ENCODE measurements at regions not wholly inside any gene's neighbourhood (a gene's known extent, or its start where the extent isn't known, plus 50 kb on each side); places are given as distances from the start of the nearest gene placed in this dataset.

DNA sequence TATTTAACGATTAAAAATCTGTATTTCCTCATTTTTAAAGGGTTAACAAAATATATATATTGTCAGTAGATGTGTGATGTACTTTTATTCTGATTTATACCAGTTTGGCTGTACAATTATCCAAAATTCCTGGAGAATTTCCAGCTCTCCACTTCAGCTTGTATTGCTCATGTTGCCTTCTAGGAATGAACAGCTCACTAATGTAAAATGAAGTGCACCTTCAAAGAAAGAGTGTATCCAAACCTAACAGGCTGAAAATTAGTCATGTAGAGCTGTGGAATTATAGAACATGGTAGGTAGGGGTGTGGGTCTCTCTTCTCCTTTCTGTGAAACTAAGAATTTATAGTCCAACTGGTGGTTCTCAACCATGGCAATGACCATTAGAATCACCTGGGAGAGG lies 362.0 kb downstream of the ETNK1 start:
- DNase-seq (ENCODE audit: low read depth) = no peak

DNA sequence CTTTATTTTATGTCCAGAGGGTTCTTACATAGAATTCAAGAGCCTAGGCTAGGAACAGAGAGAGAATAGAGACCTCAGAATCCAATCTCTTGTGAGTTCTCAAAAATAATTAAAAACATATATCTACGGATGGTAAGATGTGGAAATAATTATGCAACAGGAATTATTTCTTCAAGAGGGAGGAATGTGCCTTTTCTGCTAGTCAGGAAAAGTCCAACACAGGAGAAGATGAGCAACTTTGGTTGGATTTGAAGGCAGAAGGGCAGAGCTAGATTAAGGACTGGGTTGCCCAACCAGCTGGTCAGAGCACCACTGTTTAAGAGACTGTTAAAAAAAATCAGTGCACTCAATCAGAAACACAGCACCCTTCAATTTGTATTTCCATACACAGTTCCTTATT lies 365.5 kb downstream of the ETNK1 start:
- TF ChIP-seq, protein P1, sequence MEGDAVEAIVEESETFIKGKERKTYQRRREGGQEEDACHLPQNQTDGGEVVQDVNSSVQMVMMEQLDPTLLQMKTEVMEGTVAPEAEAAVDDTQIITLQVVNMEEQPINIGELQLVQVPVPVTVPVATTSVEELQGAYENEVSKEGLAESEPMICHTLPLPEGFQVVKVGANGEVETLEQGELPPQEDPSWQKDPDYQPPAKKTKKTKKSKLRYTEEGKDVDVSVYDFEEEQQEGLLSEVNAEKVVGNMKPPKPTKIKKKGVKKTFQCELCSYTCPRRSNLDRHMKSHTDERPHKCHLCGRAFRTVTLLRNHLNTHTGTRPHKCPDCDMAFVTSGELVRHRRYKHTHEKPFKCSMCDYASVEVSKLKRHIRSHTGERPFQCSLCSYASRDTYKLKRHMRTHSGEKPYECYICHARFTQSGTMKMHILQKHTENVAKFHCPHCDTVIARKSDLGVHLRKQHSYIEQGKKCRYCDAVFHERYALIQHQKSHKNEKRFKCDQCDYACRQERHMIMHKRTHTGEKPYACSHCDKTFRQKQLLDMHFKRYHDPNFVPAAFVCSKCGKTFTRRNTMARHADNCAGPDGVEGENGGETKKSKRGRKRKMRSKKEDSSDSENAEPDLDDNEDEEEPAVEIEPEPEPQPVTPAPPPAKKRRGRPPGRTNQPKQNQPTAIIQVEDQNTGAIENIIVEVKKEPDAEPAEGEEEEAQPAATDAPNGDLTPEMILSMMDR (IDR thresholded peaks at IDR 0.05; ENCODE audit: insufficient read depth, low read depth, low read length) = no peak
- DNase-seq (ENCODE audit: low read depth) = no peak
- H3K4me3 ChIP-seq (ENCODE audit: low read depth, low read length) = no peak overlapping the region

More for the DNA sequence above, 362.0 kb downstream of the ETNK1 start:
- H3K4me3 ChIP-seq (ENCODE audit: low read depth, low read length) = no peak overlapping the region
- TF ChIP-seq, protein P1 (IDR thresholded peaks at IDR 0.05; ENCODE audit: insufficient read depth, low read depth, low read length) = no peak

DNA sequence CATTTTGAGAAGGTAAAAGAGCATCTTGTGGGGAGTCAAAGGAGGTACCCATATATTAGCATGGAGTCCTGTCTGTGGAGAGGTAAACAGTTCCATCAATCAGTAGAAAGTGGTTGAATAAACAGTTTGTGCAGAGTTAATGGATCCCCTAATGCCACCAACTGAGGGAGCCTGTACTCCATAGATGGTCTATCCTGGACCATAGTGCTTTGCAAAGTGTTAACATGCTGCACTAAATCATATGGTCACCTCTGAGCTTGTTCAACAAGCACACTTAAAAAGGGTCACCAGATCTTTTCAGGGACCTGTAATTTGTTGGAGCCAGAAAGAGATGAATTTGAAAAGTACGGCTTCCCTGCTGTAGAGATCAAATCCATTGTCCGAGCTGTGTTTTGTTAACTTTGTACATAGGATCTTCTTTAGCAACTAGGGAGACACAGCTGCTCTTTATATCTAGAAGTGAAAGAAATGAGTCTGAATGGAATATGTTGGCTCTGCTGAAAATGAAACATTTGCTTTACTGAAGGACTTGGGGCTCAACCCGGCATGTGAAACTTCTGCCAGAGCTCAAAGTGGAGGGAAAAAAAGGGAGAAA lies 366.4 kb downstream of the ETNK1 start:
- no peak for DNase-seq (ENCODE audit: low read depth)
- TF ChIP-seq, protein P1 (IDR thresholded peaks at IDR 0.05; ENCODE audit: insufficient read depth, low read depth, low read length) = no peak
- no peak overlapping the region for H3K4me3 ChIP-seq (ENCODE audit: low read depth, low read length)

DNA sequence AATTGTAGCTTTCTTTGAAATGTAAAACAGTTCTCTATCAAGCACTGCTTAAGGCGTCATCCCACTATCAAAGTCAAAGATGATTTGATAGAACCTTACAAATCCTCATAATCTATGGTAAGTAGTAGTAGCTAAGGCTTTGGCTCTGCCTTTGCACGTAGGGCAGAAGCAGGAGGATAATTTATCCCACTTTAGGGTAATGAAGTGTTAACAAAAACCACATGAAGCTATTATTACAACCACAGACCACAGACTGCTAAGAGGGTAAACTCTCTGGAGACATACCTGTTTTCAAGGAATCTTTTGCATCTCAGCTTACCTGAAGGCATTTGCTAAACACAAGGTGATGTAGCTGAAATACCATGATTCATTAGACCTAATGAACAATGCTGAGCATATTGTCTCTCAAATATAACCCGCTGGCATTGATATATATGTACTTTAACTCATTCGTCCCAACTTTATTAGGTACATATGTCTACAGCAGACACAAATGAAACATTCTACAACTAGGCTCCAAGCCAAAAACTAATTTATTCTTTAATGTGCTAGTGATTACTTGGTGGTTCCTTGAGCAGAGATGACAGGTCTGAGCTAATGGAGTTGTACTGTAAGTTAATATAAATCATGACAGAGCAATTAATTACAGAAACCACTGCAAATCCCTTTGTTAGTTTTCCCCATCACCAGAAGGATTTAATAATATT lies 368.8 kb downstream of the ETNK1 start:
- TF ChIP-seq, protein P1 (IDR thresholded peaks at IDR 0.05; ENCODE audit: insufficient read depth, low read depth, low read length) = no peak
- no peak for DNase-seq (ENCODE audit: low read depth)
- no peak overlapping the region for H3K4me3 ChIP-seq (ENCODE audit: low read depth, low read length)

DNA sequence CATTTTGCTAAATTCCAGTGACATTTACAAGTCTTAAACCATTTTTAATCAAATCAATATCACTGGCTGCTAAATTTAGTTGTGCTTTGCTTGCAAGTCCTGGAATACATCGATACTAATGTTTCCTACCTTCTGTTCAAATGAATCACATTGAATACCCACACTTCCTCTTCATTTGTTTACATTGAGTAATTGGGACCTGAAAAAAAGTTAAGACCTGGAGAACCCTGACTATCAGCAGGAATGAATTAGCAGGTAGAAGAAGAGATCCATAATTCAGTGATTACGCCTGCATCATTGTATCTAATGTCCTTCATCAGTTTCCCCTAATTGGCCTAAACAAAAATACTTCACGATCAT lies 369.3 kb downstream of the ETNK1 start:
- DNase-seq (ENCODE audit: low read depth) = no peak
- H3K4me3 ChIP-seq (ENCODE audit: low read depth, low read length) = no peak overlapping the region
- TF ChIP-seq, protein P1 (IDR thresholded peaks at IDR 0.05; ENCODE audit: insufficient read depth, low read depth, low read length) = no peak

DNA sequence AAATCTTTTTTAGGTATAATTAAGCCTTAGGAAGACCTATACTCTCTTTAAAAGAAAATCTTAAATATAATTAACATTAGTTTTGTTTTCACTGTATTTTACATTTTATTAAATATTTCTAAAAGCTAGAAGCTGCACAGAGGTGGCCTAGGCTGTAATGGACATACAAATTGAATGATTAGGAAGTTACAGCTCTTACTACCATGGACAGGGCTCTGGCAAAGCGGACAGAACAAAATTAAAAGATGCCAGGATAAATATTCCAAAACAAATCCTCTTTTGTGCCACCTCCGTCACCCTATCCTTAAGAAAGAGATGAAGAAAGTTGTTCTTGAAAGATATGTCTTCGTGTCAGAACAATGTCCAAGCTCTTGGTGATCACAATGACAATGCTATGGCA lies 376.5 kb downstream of the ETNK1 start:
- DNase-seq (ENCODE audit: low read depth) = no peak
- no peak overlapping the region for H3K4me3 ChIP-seq (ENCODE audit: low read depth, low read length)
- TF ChIP-seq, protein P1 (IDR thresholded peaks at IDR 0.05; ENCODE audit: insufficient read depth, low read depth, low read length) = no peak

Data from fibroblast of villous mesenchyme (primary cell).